Hindlimb muscle (tissue), 1 donor: ENCODE measurements at regions not wholly inside any gene's neighbourhood (a gene's known extent, or its start where the extent isn't known, plus 50 kb on each side); places are given as distances from the start of the nearest gene placed in this dataset.
"Not testable (repeated sequence)": the region's sequence is repeated elsewhere in the genome, so short reads cannot be mapped to it uniquely, and the experiment has no call there.

Experiments used
- DNase-seq: peaks from one replicate; pipeline ENCODE4 v3.0.0-alpha.2; 2013

- no peak for DNase-seq
Measured at GRCh38 chr1:199937661-199938060, 89.8 kb upstream of the NR5A2 start.

- DNase-seq = no peak
Measured at GRCh38 chr1:199944986-199945385, 82.5 kb upstream of the NR5A2 start.

GRCh38 chr1:199945591-199945990 is 81.9 kb upstream of the NR5A2 start:
- no peak for DNase-seq

GRCh38 chr1:199946305-199947155 is 81.0 kb upstream of the NR5A2 start:
- DNase-seq = no peak

- no peak for DNase-seq
Measured at GRCh38 chr1:199948587-199949280, 78.8 kb upstream of the NR5A2 start.

- DNase-seq = not testable (repeated sequence)
Measured at GRCh38 chr1:199951005-199951404, 76.5 kb upstream of the NR5A2 start.

GRCh38 chr1:199953651-199954050 is 73.9 kb upstream of the NR5A2 start:
- no peak for DNase-seq

- no peak for DNase-seq
Measured at GRCh38 chr1:199954699-199955098, 72.8 kb upstream of the NR5A2 start.

- no peak for DNase-seq
Measured at GRCh38 chr1:199955235-199955634, 72.3 kb upstream of the NR5A2 start.

- no peak for DNase-seq
Measured at GRCh38 chr1:199956005-199956404, 71.5 kb upstream of the NR5A2 start.

GRCh38 chr1:199959033-199959774 is 68.3 kb upstream of the NR5A2 start:
- DNase-seq = no peak

- no peak for DNase-seq
Measured at GRCh38 chr1:199959775-199960110, 67.8 kb upstream of the NR5A2 start.

GRCh38 chr1:199970125-199970524 is 57.4 kb upstream of the NR5A2 start:
- no peak for DNase-seq

GRCh38 chr1:199976496-199977144 is 50.9 kb upstream of the NR5A2 start:
- DNase-seq = no peak
